Upper lobe of left lung (tissue), 4 donors: ENCODE measurements at regions not wholly inside any gene's neighbourhood (a gene's known extent, or its start where the extent isn't known, plus 50 kb on each side); places are given as distances from the start of the nearest gene placed in this dataset.

Source experiments
- EP300 ChIP-seq, 4 donors: sonication (generic); formaldehyde crosslinking; IDR thresholded peaks; one replicate each; pipeline ENCODE4 v1.5.1; 2017; ENCODE audit warnings: antibody characterized with exemption in 4 of 4, control low read depth in 2 of 4
- POLR2A ChIP-seq, 4 donors: fragments of 450-650 bp; IDR thresholded peaks; one replicate each; pipeline ENCODE4 v1.5.1; 2016 to 2017; ENCODE audit warnings: antibody characterized with exemption in 4 of 4, mild to moderate bottlenecking in 2 of 4
- TF ChIP-seq, protein P1 (sequence below), 6 experiments: fragments of 450-650 bp in 4 of 6; fragments of 200-600 bp in 2 of 6; sonication (generic) in 2 of 6; IDR thresholded peaks; one replicate each; pipeline ENCODE4 v1.5.1; 2016 to 2019; ENCODE audit warnings: antibody characterized with exemption in 6 of 6

DNA sequence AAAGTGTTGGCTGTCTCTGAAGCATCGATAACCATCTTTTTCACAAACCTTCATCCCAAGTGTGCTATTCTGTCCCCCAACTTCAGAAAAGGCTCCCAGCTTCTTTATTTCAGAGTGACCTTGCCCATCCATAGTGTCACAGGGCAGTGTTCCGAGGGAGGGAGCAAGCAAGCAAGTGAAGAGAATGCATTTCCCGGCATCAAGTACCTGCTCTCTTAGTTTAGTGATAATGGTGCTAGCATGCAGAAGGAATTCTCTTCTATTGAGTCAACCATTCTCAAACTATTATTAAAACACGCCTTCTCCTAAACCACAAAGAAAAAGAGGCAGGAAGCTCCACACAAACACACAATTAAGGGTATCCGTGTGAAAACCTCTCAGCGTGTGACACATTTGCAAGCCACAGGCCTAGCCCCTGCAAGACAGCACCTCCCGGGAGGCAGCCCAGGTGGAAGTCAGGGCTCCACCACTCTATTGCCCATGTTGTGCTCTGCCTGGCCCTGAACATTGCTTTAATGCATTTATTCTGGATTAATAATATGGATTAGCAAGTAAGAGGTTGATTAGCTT, 504.9 kb downstream of the GALR1 start:
- TF ChIP-seq, protein P1, sequence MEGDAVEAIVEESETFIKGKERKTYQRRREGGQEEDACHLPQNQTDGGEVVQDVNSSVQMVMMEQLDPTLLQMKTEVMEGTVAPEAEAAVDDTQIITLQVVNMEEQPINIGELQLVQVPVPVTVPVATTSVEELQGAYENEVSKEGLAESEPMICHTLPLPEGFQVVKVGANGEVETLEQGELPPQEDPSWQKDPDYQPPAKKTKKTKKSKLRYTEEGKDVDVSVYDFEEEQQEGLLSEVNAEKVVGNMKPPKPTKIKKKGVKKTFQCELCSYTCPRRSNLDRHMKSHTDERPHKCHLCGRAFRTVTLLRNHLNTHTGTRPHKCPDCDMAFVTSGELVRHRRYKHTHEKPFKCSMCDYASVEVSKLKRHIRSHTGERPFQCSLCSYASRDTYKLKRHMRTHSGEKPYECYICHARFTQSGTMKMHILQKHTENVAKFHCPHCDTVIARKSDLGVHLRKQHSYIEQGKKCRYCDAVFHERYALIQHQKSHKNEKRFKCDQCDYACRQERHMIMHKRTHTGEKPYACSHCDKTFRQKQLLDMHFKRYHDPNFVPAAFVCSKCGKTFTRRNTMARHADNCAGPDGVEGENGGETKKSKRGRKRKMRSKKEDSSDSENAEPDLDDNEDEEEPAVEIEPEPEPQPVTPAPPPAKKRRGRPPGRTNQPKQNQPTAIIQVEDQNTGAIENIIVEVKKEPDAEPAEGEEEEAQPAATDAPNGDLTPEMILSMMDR (IDR thresholded peaks at IDR 0.05) = no peak
- TF ChIP-seq POLR2A (IDR thresholded peaks at IDR 0.05) (no peak), EP300 (IDR thresholded peaks at IDR 0.05) (no peak)
